HEK293 (cell line): ENCODE measurements at regions not wholly inside any gene's neighbourhood (a gene's known extent, or its start where the extent isn't known, plus 50 kb on each side); places are given as distances from the start of the nearest gene placed in this dataset.

Experiments used
- IKZF3 ChIP-seq: fragments of 450-650 bp; IDR thresholded peaks from 2 replicates; pipeline ENCODE4 v1.5.0; 2018; ENCODE audit warnings: missing biosample characterization, mild to moderate bottlenecking, missing genetic modification characterization, moderate library complexity
- ZNF155 ChIP-seq: fragments of 450-650 bp; formaldehyde crosslinking; IDR thresholded peaks from 2 replicates; pipeline ENCODE4 v1.5.1; 2016; ENCODE audit warnings: missing biosample characterization, missing genetic modification characterization
- ZNF560 ChIP-seq: fragments of 450-650 bp; formaldehyde crosslinking; IDR thresholded peaks from 2 replicates; pipeline ENCODE4 v1.5.1; 2017; ENCODE audit warnings: missing biosample characterization, missing genetic modification characterization, borderline replicate concordance
- ZNF785 ChIP-seq: fragments of 450-650 bp; formaldehyde crosslinking; IDR thresholded peaks from 2 replicates; pipeline ENCODE4 v1.5.1; 2016; ENCODE audit warnings: missing biosample characterization, missing genetic modification characterization
- ZNF830 ChIP-seq: fragments of 450-650 bp; IDR thresholded peaks from 2 replicates; pipeline ENCODE4 v1.5.0; 2018; ENCODE audit warnings: missing biosample characterization, missing genetic modification characterization, low read depth, mild to moderate bottlenecking, moderate library complexity
- TF ChIP-seq, protein P1 (sequence below): fragments of 450-650 bp; formaldehyde crosslinking; IDR thresholded peaks from 2 replicates; pipeline ENCODE4 v1.5.1; 2016; ENCODE audit warnings: missing biosample characterization, missing genetic modification characterization
- TF ChIP-seq, protein P2 (sequence below): fragments of 450-650 bp; formaldehyde crosslinking; IDR thresholded peaks from 2 replicates; pipeline ENCODE4 v1.5.1; 2016; ENCODE audit warnings: missing biosample characterization, missing genetic modification characterization
- TF ChIP-seq, protein P3 (sequence below): fragments of 450-650 bp; formaldehyde crosslinking; IDR thresholded peaks from 2 replicates; pipeline ENCODE4 v1.5.1; 2016; ENCODE audit warnings: missing biosample characterization, missing genetic modification characterization
- TF ChIP-seq, protein P4 (sequence below): fragments of 450-650 bp; formaldehyde crosslinking; IDR thresholded peaks from 2 replicates; pipeline ENCODE4 v1.5.1; 2016; ENCODE audit warnings: missing biosample characterization, missing genetic modification characterization
- TF ChIP-seq, protein P5 (sequence below): fragments of 450-650 bp; IDR thresholded peaks from 2 replicates; pipeline ENCODE4 v1.5.1; 2018; ENCODE audit warnings: missing biosample characterization, missing genetic modification characterization

DNA sequence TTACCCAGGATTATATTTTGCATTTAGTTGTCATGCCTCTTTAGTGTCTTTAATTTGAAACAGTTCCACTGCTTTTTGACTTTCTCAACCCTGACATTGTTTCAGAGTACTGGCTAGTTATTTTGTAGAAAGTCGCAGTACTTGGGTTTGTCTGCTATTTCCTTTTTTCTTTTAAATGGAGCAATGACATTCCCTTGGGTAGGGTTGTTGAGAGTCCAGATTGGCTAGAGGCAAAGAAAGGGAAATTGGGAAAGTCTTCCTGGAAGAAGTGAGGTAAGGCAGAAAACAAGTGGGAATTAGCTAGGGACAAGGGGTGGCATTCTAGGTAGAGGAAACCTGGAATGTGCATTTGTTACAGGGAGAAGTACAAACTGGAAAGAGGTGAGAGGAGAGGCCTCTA, 245.9 kb downstream of the EMP1 start:
- TF ChIP-seq ZNF830: no peak
- TF ChIP-seq IKZF3 (tag by site-specific recombination): no peak
- TF ChIP-seq, protein P1, sequence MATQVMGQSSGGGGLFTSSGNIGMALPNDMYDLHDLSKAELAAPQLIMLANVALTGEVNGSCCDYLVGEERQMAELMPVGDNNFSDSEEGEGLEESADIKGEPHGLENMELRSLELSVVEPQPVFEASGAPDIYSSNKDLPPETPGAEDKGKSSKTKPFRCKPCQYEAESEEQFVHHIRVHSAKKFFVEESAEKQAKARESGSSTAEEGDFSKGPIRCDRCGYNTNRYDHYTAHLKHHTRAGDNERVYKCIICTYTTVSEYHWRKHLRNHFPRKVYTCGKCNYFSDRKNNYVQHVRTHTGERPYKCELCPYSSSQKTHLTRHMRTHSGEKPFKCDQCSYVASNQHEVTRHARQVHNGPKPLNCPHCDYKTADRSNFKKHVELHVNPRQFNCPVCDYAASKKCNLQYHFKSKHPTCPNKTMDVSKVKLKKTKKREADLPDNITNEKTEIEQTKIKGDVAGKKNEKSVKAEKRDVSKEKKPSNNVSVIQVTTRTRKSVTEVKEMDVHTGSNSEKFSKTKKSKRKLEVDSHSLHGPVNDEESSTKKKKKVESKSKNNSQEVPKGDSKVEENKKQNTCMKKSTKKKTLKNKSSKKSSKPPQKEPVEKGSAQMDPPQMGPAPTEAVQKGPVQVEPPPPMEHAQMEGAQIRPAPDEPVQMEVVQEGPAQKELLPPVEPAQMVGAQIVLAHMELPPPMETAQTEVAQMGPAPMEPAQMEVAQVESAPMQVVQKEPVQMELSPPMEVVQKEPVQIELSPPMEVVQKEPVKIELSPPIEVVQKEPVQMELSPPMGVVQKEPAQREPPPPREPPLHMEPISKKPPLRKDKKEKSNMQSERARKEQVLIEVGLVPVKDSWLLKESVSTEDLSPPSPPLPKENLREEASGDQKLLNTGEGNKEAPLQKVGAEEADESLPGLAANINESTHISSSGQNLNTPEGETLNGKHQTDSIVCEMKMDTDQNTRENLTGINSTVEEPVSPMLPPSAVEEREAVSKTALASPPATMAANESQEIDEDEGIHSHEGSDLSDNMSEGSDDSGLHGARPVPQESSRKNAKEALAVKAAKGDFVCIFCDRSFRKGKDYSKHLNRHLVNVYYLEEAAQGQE (tag by site-specific recombination): no peak
- TF ChIP-seq, protein P2, sequence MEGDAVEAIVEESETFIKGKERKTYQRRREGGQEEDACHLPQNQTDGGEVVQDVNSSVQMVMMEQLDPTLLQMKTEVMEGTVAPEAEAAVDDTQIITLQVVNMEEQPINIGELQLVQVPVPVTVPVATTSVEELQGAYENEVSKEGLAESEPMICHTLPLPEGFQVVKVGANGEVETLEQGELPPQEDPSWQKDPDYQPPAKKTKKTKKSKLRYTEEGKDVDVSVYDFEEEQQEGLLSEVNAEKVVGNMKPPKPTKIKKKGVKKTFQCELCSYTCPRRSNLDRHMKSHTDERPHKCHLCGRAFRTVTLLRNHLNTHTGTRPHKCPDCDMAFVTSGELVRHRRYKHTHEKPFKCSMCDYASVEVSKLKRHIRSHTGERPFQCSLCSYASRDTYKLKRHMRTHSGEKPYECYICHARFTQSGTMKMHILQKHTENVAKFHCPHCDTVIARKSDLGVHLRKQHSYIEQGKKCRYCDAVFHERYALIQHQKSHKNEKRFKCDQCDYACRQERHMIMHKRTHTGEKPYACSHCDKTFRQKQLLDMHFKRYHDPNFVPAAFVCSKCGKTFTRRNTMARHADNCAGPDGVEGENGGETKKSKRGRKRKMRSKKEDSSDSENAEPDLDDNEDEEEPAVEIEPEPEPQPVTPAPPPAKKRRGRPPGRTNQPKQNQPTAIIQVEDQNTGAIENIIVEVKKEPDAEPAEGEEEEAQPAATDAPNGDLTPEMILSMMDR (tag by site-specific recombination): no peak
- TF ChIP-seq ZNF785 (tag by site-specific recombination): no peak
- TF ChIP-seq, protein P3, sequence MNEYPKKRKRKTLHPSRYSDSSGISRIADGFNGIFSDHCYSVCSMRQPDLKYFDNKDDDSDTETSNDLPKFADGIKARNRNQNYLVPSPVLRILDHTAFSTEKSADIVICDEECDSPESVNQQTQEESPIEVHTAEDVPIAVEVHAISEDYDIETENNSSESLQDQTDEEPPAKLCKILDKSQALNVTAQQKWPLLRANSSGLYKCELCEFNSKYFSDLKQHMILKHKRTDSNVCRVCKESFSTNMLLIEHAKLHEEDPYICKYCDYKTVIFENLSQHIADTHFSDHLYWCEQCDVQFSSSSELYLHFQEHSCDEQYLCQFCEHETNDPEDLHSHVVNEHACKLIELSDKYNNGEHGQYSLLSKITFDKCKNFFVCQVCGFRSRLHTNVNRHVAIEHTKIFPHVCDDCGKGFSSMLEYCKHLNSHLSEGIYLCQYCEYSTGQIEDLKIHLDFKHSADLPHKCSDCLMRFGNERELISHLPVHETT (tag by site-specific recombination): no peak
- no peak for TF ChIP-seq ZNF155
- TF ChIP-seq, protein P4, sequence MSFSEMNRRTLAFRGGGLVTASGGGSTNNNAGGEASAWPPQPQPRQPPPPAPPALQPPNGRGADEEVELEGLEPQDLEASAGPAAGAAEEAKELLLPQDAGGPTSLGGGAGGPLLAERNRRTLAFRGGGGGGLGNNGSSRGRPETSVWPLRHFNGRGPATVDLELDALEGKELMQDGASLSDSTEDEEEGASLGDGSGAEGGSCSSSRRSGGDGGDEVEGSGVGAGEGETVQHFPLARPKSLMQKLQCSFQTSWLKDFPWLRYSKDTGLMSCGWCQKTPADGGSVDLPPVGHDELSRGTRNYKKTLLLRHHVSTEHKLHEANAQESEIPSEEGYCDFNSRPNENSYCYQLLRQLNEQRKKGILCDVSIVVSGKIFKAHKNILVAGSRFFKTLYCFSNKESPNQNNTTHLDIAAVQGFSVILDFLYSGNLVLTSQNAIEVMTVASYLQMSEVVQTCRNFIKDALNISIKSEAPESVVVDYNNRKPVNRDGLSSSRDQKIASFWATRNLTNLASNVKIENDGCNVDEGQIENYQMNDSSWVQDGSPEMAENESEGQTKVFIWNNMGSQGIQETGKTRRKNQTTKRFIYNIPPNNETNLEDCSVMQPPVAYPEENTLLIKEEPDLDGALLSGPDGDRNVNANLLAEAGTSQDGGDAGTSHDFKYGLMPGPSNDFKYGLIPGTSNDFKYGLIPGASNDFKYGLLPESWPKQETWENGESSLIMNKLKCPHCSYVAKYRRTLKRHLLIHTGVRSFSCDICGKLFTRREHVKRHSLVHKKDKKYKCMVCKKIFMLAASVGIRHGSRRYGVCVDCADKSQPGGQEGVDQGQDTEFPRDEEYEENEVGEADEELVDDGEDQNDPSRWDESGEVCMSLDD: no peak
- TF ChIP-seq ZNF560 (tag by site-specific recombination): no peak
- TF ChIP-seq, protein P5, sequence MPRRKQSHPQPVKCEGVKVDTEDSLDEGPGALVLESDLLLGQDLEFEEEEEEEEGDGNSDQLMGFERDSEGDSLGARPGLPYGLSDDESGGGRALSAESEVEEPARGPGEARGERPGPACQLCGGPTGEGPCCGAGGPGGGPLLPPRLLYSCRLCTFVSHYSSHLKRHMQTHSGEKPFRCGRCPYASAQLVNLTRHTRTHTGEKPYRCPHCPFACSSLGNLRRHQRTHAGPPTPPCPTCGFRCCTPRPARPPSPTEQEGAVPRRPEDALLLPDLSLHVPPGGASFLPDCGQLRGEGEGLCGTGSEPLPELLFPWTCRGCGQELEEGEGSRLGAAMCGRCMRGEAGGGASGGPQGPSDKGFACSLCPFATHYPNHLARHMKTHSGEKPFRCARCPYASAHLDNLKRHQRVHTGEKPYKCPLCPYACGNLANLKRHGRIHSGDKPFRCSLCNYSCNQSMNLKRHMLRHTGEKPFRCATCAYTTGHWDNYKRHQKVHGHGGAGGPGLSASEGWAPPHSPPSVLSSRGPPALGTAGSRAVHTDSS (tag by site-specific recombination): no peak
